ENCODE measurements at regions not wholly inside any gene's neighbourhood (a gene's known extent, or its start where the extent isn't known, plus 50 kb on each side); places are given as distances from the start of the nearest gene placed in this dataset.
"Not testable (repeated sequence)": the region's sequence is repeated elsewhere in the genome, so short reads cannot be mapped to it uniquely, and the experiment has no call there.

- no peak for TF ChIP-seq CTCF (IDR thresholded peaks at IDR 0.05)
- DNase-seq, result no peak
- intact Hi-C loops (cut with DNase I, micrococcal nuclease), result no loop called here
- H3K9me3 ChIP-seq, result no peaks in the 10 kb centered on the region
- no peak for ATAC-seq
- H3K4me3 ChIP-seq, result no peak overlapping the region
- H3K4me1 ChIP-seq (ENCODE audit: low read depth), result no peaks in the 10 kb centered on the region
- no peaks in the 10 kb centered on the region for H3K36me3 ChIP-seq (ENCODE audit: low read depth)
Measured at GRCh38 chr1:78331799-78332198, 159.0 kb upstream of the PTGFR start.

- H3K4me1 ChIP-seq (ENCODE audit: low read depth), result no peaks in the 10 kb centered on the region
- no peak for DNase-seq
Measured at GRCh38 chr1:78333502-78333901, 157.3 kb upstream of the PTGFR start.

GRCh38 chr1:78334114-78334513 lies 156.7 kb upstream of the PTGFR start:
- H3K9me3 ChIP-seq, result no peaks in the 10 kb centered on the region
- no peak for TF ChIP-seq CTCF (IDR thresholded peaks at IDR 0.05)
- intact Hi-C loops (cut with DNase I, micrococcal nuclease), result no loop called here
- ATAC-seq (no peak), DNase-seq (no peak)
- H3K4me1 ChIP-seq (ENCODE audit: low read depth), result no peaks in the 10 kb centered on the region
- H3K4me3 ChIP-seq, result no peak overlapping the region
- H3K36me3 ChIP-seq (ENCODE audit: low read depth), result no peaks in the 10 kb centered on the region

More at GRCh38 chr1:78333502-78333901, 157.3 kb upstream of the PTGFR start:
- ATAC-seq, result peak; percentile 63
- TF ChIP-seq CTCF (IDR thresholded peaks at IDR 0.05), result peak; percentile 62
- no peak overlapping the region for H3K4me3 ChIP-seq
- H3K9me3 ChIP-seq, result no peaks in the 10 kb centered on the region
- intact Hi-C loops (cut with DNase I, micrococcal nuclease), result no loop called here
- H3K36me3 ChIP-seq (ENCODE audit: low read depth), result no peaks in the 10 kb centered on the region

GRCh38 chr1:78334952-78335351 lies 155.8 kb upstream of the PTGFR start:
- intact Hi-C loops (cut with DNase I, micrococcal nuclease), result no loop called here
- no peaks in the 10 kb centered on the region for H3K4me1 ChIP-seq (ENCODE audit: low read depth)
- no peak overlapping the region for H3K4me3 ChIP-seq
- no peak for DNase-seq
- TF ChIP-seq CTCF (IDR thresholded peaks at IDR 0.05), result no peak
- peak; percentile 15 for ATAC-seq
- no peaks in the 10 kb centered on the region for H3K36me3 ChIP-seq (ENCODE audit: low read depth)
- H3K9me3 ChIP-seq, result no peaks in the 10 kb centered on the region

- H3K4me1 ChIP-seq (ENCODE audit: low read depth); intact Hi-C loops (cut with DNase I, micrococcal nuclease); ATAC-seq; DNase-seq; H3K9me3 ChIP-seq; H3K4me3 ChIP-seq; H3K36me3 ChIP-seq (ENCODE audit: low read depth): not testable (repeated sequence)
Measured at GRCh38 chr1:78336751-78337150, 154.0 kb upstream of the PTGFR start.

- intact Hi-C loops (cut with DNase I, micrococcal nuclease), result no loop called here
- H3K4me3 ChIP-seq, result no peak overlapping the region
- no peak for ATAC-seq
- TF ChIP-seq CTCF (IDR thresholded peaks at IDR 0.05), result no peak
- no peaks in the 10 kb centered on the region for H3K36me3 ChIP-seq (ENCODE audit: low read depth)
- no peaks in the 10 kb centered on the region for H3K9me3 ChIP-seq
- H3K4me1 ChIP-seq (ENCODE audit: low read depth), result no peaks in the 10 kb centered on the region
- no peak for DNase-seq
Measured at GRCh38 chr1:78339490-78339889, 151.3 kb upstream of the PTGFR start.
